Smooth muscle cell (in vitro differentiated cells): ENCODE measurements at regions not wholly inside any gene's neighbourhood (a gene's known extent, or its start where the extent isn't known, plus 50 kb on each side); places are given as distances from the start of the nearest gene placed in this dataset.

Source experiments
- DNase-seq: peaks from one replicate; lab custom pipeline; 2025; ENCODE audit not compliant: unreplicated experiment; lab: John Stamatoyannopoulos, UW
- H2AFZ ChIP-seq: fragments of 200-600 bp; sonication (generic); 2 replicates; pipeline ENCODE4 v1.6.0; 2016; ENCODE audit warnings: antibody characterized with exemption, low read depth, mild to moderate bottlenecking
- H3F3A ChIP-seq: fragments of 200-600 bp; sonication (generic); 2 replicates; pipeline ENCODE4 v1.6.0; 2017; ENCODE audit warnings: antibody characterized with exemption, low read depth
- H3K27ac ChIP-seq: fragments of 200-600 bp; sonication (generic); 2 replicates; pipeline ENCODE4 v1.5.1; 2016; ENCODE audit warnings: low read depth, mild to moderate bottlenecking
- H3K27me3 ChIP-seq: fragments of 200-600 bp; sonication (generic); 2 replicates; pipeline ENCODE4 v1.6.1; 2016; ENCODE audit warnings: low read depth, mild to moderate bottlenecking
- H3K36me3 ChIP-seq: fragments of 200-600 bp; sonication (generic); 2 replicates; pipeline ENCODE4 v1.5.1; 2016; ENCODE audit warnings: low read depth
- H3K4me1 ChIP-seq: fragments of 200-600 bp; sonication (generic); 2 replicates; pipeline ENCODE4 v1.5.1; 2016; ENCODE audit warnings: low read depth
- H3K4me2 ChIP-seq: fragments of 200-600 bp; sonication (generic); 2 replicates; pipeline ENCODE4 v1.6.0; 2016; ENCODE audit warnings: mild to moderate bottlenecking
- H3K4me3 ChIP-seq: fragments of 200-600 bp; sonication (generic); 2 replicates; pipeline ENCODE4 v1.5.1; 2016; ENCODE audit warnings: mild to moderate bottlenecking
- H3K79me2 ChIP-seq: fragments of 200-600 bp; sonication (generic); 2 replicates; pipeline ENCODE4 v1.6.0; 2016; ENCODE audit warnings: low read depth, mild to moderate bottlenecking
- H3K9ac ChIP-seq: fragments of 200-600 bp; sonication (generic); 2 replicates; pipeline ENCODE4 v1.6.0; 2016; ENCODE audit warnings: low read depth
- H3K9me3 ChIP-seq: fragments of 200-600 bp; sonication (generic); replicated peaks from 2 replicates; pipeline ENCODE4 v1.5.1; 2016; ENCODE audit warnings: low read depth
- H4K20me1 ChIP-seq: fragments of 200-600 bp; sonication (generic); 2 replicates; pipeline ENCODE4 v1.6.0; 2016; ENCODE audit warnings: low read depth
- WGBS: methylation state at CpG from one replicate; pipeline ENCODE4 v1.1.7; 2016; ENCODE audit warnings: low lambda C conversion rate; 5-methylcytosine and 5-hydroxymethylcytosine counted together
- TF ChIP-seq, protein P1 (sequence below): fragments of 200-600 bp; sonication (generic); IDR thresholded peaks from 2 replicates; pipeline ENCODE4 v1.5.1; 2017; ENCODE audit warnings: borderline replicate concordance, mild to moderate bottlenecking, antibody characterized with exemption; ENCODE audit not compliant: insufficient read depth, poor library complexity, severe bottlenecking

DNA sequence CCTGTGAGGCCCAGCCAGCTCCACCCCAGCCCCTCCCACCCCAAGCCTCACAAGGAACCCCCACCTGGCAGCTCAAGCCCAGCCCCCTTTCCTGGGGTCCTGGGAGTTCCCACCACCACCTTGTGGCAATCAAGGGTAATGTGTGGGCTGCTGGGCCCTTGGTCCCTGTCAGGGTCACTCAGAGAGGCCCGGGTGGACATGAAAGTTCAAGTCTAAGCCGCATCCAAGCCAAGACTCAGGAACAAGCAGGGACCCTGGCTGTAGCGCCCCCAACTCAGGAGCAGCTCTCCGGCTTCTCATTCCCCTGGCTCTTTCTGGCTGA is 106.4 kb upstream of the C14orf180 start:
- WGBS: 92% methylated on average over 4 of the region's 4 CpGs
- Histone ChIP-seq H3K4me1 (no peaks in the 10 kb centered on the region), H3K9ac (no peak overlapping the region), H3K79me2 (no peaks in the 10 kb centered on the region), H3K27me3 (peaks cover 7% of the 10 kb centered on the region), H3K9me3 (no peaks in the 10 kb centered on the region), H3K4me2 (no peak overlapping the region), H3K4me3 (no peak overlapping the region), H2AFZ (no peak overlapping the region), H4K20me1 (no peaks in the 10 kb centered on the region), H3K36me3 (no peaks in the 10 kb centered on the region), H3K27ac (no peak overlapping the region), H3F3A (no peaks in the 10 kb centered on the region)
- TF ChIP-seq, protein P1, sequence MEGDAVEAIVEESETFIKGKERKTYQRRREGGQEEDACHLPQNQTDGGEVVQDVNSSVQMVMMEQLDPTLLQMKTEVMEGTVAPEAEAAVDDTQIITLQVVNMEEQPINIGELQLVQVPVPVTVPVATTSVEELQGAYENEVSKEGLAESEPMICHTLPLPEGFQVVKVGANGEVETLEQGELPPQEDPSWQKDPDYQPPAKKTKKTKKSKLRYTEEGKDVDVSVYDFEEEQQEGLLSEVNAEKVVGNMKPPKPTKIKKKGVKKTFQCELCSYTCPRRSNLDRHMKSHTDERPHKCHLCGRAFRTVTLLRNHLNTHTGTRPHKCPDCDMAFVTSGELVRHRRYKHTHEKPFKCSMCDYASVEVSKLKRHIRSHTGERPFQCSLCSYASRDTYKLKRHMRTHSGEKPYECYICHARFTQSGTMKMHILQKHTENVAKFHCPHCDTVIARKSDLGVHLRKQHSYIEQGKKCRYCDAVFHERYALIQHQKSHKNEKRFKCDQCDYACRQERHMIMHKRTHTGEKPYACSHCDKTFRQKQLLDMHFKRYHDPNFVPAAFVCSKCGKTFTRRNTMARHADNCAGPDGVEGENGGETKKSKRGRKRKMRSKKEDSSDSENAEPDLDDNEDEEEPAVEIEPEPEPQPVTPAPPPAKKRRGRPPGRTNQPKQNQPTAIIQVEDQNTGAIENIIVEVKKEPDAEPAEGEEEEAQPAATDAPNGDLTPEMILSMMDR: no peak
- no peak for DNase-seq

DNA sequence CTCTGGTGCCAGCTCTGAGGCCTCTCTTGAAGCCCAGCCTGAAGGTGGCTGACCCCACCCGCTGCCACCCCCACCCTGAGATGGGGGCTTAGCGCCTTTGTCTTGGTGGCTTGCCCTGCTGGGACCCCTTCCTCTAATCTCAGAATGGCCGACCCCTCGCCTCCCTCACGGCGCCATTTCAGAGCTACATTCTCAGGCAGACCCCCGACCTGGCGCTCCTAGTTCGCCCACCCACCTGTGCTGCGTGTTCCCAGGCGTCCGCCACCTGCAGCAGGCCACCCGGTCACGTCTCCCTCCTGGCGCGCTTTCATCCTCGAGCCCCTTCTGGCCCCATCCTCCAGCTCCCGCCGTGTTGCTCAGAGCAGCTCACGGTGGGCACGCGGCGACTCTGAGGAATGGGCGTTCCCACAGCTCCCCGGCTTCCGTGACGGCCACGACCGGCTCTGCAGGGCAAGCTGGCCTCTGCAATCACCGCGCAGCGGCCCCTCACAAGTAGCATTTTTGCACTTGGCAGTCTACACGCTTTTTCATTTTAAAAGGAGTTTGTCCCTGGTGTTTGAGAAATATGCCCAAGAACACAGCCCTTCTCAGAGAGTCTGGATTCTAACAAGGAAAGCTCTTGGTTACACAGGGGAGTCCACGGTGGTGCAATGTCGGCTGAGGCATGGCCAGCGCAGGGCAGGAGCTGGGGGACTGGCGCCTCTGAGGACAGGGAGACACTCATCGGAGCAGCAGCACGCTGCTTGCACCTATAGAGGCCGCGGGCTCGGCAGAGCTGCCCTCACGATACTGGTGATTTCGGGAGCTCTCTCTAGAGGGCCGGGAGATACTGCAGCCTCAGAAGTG is 105.7 kb upstream of the C14orf180 start:
- Histone ChIP-seq H3K9ac (no peak overlapping the region), H3K4me3 (no peak overlapping the region), H3F3A (no peaks in the 10 kb centered on the region), H4K20me1 (no peaks in the 10 kb centered on the region), H3K27ac (no peak overlapping the region), H3K79me2 (no peaks in the 10 kb centered on the region), H3K27me3 (peaks cover 7% of the 10 kb centered on the region), H3K4me1 (no peaks in the 10 kb centered on the region), H2AFZ (no peak overlapping the region), H3K4me2 (no peak overlapping the region), H3K9me3 (no peaks in the 10 kb centered on the region), H3K36me3 (no peaks in the 10 kb centered on the region)
- TF ChIP-seq, protein P1: no peak
- no peak for DNase-seq
- 88% methylated on average over 38 of the region's 45 CpGs for WGBS

DNA sequence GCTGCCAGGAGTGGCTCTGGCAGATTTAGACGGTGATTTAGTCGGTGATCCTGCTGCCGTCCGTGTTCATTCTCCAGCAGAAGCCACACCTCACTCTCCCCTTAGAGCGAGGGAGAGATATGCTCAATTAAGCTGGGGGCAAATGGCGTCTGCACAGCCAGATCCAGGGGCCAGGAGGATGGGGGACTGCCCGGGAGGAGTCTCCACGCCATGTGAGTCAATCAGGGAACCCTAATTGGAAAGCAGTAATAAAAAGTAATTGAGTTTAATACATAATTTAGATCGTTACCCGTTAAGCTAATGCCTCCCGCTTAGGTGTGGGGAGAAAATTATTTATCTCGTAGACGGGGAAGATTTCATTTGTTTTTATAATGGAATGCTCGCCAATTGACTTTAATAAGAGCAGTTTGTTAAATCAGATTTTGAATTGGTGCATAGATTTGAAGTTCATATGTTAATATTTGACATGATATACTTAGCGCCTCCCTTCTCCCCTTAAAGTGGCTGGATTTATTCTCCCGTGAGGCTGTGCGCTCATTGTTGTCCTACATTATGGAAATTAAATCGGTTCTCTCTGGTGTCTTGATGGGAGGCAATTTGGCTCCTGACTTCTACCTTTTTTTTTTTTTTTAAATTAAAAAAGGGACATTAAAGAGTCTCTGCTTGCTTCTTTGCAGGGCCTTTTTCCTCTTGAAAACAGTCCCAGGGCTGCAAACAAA is 104.9 kb upstream of the C14orf180 start:
- Histone ChIP-seq H4K20me1 (no peaks in the 10 kb centered on the region), H3F3A (no peaks in the 10 kb centered on the region), H2AFZ (no peak overlapping the region), H3K9me3 (no peaks in the 10 kb centered on the region), H3K79me2 (no peaks in the 10 kb centered on the region), H3K4me2 (no peak overlapping the region), H3K27ac (no peak overlapping the region), H3K4me3 (no peak overlapping the region), H3K4me1 (no peaks in the 10 kb centered on the region), H3K27me3 (peaks cover 3% of the 10 kb centered on the region), H3K9ac (no peak overlapping the region), H3K36me3 (no peaks in the 10 kb centered on the region)
- 89% methylated on average over 18 of the region's 18 CpGs for WGBS
- no peak for DNase-seq
- TF ChIP-seq, protein P1: no peak
